ENCODE measurements at regions not wholly inside any gene's neighbourhood (a gene's known extent, or its start where the extent isn't known, plus 50 kb on each side); places are given as distances from the start of the nearest gene placed in this dataset.
"Not testable (repeated sequence)": the region's sequence is repeated elsewhere in the genome, so short reads cannot be mapped to it uniquely, and the experiment has no call there.

DNA sequence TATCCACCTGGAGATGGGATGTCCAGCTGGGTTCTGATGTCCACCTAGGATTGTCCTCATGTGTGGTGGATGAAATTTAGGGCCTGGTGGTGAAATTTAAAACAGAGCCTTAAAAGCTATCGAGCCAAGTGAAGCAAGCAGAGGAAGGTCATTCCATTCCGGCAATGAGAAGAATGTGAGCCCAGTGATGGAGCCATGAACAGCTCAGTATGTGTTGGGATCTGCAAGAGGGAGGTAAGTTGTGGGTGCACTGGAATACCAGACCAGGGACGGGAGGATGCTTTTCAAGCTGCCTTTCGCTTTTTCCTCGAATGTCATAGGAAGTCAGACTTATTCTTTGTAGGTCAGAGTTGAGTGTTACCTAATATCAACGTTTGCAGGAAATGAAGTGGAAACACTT is 80.6 kb upstream of the THOC3 start:
- H2AFZ ChIP-seq (ENCODE audit: low read length); BruUV-seq (replicated peaks); H3K27ac ChIP-seq (ENCODE audit: low read length); H4K20me1 ChIP-seq (ENCODE audit: low read length); H3F3A ChIP-seq (ENCODE audit: low read length, unreplicated experiment); H3K4me3 ChIP-seq (ENCODE audit: low read length); POLR2A ChIA-PET (ENCODE audit: unreplicated experiment); H3K9me3 ChIP-seq (ENCODE audit: low read length); DNase-seq; H3K4me2 ChIP-seq (ENCODE audit: low read length); H3K27me3 ChIP-seq (ENCODE audit: low read length); intact Hi-C loops (cut with micrococcal nuclease); H3K9ac ChIP-seq (ENCODE audit: low read length); CTCF ChIA-PET; ATAC-seq; H3K36me3 ChIP-seq (ENCODE audit: low read depth, low read length); H3K9me2 ChIP-seq (replicated peaks; ENCODE audit: low read length); H3K79me2 ChIP-seq (ENCODE audit: low read length); H3K4me1 ChIP-seq (ENCODE audit: insufficient read depth, low read length): not testable (repeated sequence)

DNA sequence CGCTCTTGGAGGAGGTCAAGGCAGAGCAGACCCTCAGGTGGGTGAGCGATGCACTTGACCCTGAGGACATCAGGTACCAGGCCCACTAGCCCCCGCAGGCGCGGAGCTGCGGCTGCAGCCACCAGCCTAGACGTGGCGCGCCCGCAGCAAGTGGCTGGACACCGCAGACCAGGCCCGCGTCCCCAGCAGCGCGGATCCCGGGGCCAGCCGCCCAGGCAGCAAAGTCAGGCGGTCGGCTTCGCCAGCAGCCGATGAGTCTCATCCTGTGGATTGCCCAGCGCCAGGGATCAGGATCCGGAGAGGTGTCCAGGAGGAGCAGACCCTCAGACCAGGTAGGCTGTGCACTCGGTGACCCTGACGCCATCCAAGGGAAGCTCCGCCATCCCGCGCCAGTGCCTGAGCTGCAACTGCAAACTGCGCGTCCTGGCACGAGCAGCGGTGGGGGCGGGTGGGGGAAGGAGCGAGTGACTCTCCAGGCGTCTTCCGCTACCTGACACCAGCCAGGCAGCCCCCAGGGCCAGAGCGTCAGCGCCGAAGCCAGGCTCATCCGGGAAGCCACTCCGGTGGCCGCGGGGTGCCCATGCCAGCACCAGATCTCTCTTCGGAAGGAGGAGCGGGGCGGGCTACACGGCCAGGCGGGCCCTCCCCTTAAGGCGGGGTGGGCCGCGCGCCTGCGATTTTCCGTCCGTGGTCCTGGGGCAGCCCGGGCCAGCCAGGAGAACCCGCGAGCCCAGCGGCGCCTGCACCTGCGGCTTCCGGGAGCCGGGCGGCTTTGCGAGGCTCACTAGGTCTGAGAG is 92.6 kb upstream of the THOC3 start:
- H2AFZ ChIP-seq (ENCODE audit: low read length); BruUV-seq (replicated peaks); H3K4me1 ChIP-seq (ENCODE audit: insufficient read depth, low read length); H3K9me3 ChIP-seq (ENCODE audit: low read length); H3F3A ChIP-seq (ENCODE audit: low read length, unreplicated experiment); H3K4me3 ChIP-seq (ENCODE audit: low read length); H3K36me3 ChIP-seq (ENCODE audit: low read depth, low read length); ATAC-seq; H3K9me2 ChIP-seq (replicated peaks; ENCODE audit: low read length); H3K4me2 ChIP-seq (ENCODE audit: low read length); H4K20me1 ChIP-seq (ENCODE audit: low read length); DNase-seq; H3K27ac ChIP-seq (ENCODE audit: low read length); POLR2A ChIA-PET (ENCODE audit: unreplicated experiment); H3K9ac ChIP-seq (ENCODE audit: low read length); CTCF ChIA-PET; H3K27me3 ChIP-seq (ENCODE audit: low read length); intact Hi-C loops (cut with micrococcal nuclease); H3K79me2 ChIP-seq (ENCODE audit: low read length): not testable (repeated sequence)

DNA sequence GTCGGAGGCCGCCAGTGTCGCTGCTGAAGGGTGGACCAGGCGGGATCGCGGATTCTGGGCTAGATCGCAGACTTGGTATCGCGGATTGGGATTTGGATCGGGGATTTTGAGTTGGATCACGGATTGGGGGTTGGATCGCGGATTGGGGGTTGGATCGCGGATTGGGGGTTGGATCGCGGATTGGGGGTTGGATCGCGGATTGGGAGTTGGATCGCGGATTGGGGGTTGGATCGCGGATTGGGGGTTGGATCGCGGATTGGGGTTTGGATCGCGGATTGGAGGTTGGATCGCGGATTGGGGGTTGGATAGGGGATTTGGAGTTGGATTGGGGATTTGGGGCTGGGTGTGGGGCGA is 93.1 kb upstream of the THOC3 start:
- DNase-seq; CTCF ChIA-PET; POLR2A ChIA-PET (ENCODE audit: unreplicated experiment); H3K9me3 ChIP-seq (ENCODE audit: low read length); H3K9ac ChIP-seq (ENCODE audit: low read length); BruUV-seq (replicated peaks); H3K4me2 ChIP-seq (ENCODE audit: low read length); H3K9me2 ChIP-seq (replicated peaks; ENCODE audit: low read length); H3K79me2 ChIP-seq (ENCODE audit: low read length); H3K36me3 ChIP-seq (ENCODE audit: low read depth, low read length); H2AFZ ChIP-seq (ENCODE audit: low read length); ATAC-seq; H3K4me3 ChIP-seq (ENCODE audit: low read length); H3K4me1 ChIP-seq (ENCODE audit: insufficient read depth, low read length); H3K27me3 ChIP-seq (ENCODE audit: low read length); intact Hi-C loops (cut with micrococcal nuclease); H4K20me1 ChIP-seq (ENCODE audit: low read length); H3K27ac ChIP-seq (ENCODE audit: low read length); H3F3A ChIP-seq (ENCODE audit: low read length, unreplicated experiment): not testable (repeated sequence)

DNA sequence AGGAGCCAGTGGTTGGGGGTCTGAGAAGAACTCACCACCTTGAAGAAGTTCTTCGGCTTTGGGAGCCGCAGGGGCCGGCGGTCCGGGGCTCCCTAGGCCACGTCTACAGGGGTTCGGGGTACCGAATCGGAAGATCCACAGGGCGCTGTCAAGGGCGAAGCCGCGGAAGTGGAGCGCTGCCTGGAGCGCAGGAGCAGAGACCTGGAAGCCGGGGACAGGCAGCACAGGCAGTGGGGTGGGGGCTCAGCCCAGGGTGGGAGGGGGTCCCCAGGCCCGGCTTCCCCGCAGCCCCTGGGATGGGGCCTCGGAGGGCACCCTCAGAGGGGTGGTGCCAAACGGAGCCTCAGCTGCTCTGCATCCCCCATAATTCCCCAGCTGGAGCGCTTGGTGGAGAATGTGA is 93.5 kb upstream of the THOC3 start:
- H3K4me1 ChIP-seq (ENCODE audit: insufficient read depth, low read length); H3F3A ChIP-seq (ENCODE audit: low read length, unreplicated experiment); H3K36me3 ChIP-seq (ENCODE audit: low read depth, low read length); intact Hi-C loops (cut with micrococcal nuclease); H3K4me3 ChIP-seq (ENCODE audit: low read length); H3K9me3 ChIP-seq (ENCODE audit: low read length); H2AFZ ChIP-seq (ENCODE audit: low read length); ATAC-seq; H3K27ac ChIP-seq (ENCODE audit: low read length); H3K27me3 ChIP-seq (ENCODE audit: low read length); H3K4me2 ChIP-seq (ENCODE audit: low read length); H3K9me2 ChIP-seq (replicated peaks; ENCODE audit: low read length); BruUV-seq (replicated peaks); CTCF ChIA-PET; H3K79me2 ChIP-seq (ENCODE audit: low read length); DNase-seq; H4K20me1 ChIP-seq (ENCODE audit: low read length); H3K9ac ChIP-seq (ENCODE audit: low read length); POLR2A ChIA-PET (ENCODE audit: unreplicated experiment): not testable (repeated sequence)

DNA sequence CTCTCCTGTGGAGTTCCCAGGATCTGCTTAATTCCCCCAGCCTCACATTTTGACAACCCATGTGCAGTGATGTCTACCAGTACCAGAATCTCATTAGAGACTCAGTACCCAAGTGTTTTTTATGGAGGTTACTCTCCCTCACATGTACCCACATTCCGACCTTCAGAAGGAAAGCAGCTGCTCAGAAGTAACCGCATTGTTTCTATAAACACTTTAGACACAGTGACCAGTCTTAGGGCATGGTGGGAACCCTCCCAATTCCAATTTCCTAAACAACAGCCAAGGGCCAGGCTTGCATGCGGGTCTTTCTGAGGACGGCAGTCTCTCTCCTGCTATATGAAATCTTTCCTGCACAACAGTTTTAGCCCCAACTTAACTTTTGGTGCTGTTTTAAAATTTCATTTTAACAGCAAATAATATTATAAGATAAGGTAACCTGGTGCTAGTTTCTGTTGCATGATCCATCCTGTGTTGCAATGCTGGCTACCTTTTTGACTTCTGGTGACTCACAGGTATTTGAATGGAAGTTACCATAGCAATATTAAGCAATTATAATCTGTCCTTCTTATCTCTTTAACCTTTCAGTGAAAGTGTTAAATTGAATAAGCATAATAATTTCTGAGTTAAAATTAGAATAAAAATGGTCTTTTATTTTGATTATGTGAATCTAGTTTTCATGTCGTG is 98.3 kb upstream of the THOC3 start:
- CTCF ChIA-PET; H3K9ac ChIP-seq (ENCODE audit: low read length); DNase-seq; H3K36me3 ChIP-seq (ENCODE audit: low read depth, low read length); H3K27ac ChIP-seq (ENCODE audit: low read length); H2AFZ ChIP-seq (ENCODE audit: low read length); intact Hi-C loops (cut with micrococcal nuclease); H3K9me2 ChIP-seq (replicated peaks; ENCODE audit: low read length); H4K20me1 ChIP-seq (ENCODE audit: low read length); BruUV-seq (replicated peaks); H3K79me2 ChIP-seq (ENCODE audit: low read length); H3K27me3 ChIP-seq (ENCODE audit: low read length); H3K4me3 ChIP-seq (ENCODE audit: low read length); H3K4me2 ChIP-seq (ENCODE audit: low read length); POLR2A ChIA-PET (ENCODE audit: unreplicated experiment); H3F3A ChIP-seq (ENCODE audit: low read length, unreplicated experiment); H3K9me3 ChIP-seq (ENCODE audit: low read length); H3K4me1 ChIP-seq (ENCODE audit: insufficient read depth, low read length): not testable (repeated sequence)
- 0 out of 2 replicates have a peak, but pooled peaks have one; percentile 35 for ATAC-seq

DNA sequence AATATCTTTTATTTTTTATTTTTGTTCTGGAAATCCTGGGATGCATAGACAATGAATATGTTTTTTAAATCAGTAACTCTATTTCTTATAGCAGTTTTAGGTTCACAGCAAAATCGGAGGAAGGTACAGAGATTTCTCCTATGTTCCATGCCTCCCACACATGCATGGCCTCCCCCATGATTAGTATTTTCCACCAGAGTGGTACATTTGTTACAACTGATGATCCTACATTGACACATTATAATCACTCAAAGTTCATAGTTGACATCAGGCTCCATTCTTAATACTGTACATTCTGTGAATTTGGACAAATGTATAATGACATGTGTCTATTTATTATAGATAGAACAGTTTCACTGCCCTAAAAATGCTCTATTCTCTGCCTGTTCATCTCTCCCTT is 99.0 kb upstream of the THOC3 start:
- ATAC-seq; H3K4me2 ChIP-seq (ENCODE audit: low read length); CTCF ChIA-PET; H3K9me3 ChIP-seq (ENCODE audit: low read length); H3K36me3 ChIP-seq (ENCODE audit: low read depth, low read length); intact Hi-C loops (cut with micrococcal nuclease); H3K4me3 ChIP-seq (ENCODE audit: low read length); H2AFZ ChIP-seq (ENCODE audit: low read length); H3F3A ChIP-seq (ENCODE audit: low read length, unreplicated experiment); DNase-seq; H3K79me2 ChIP-seq (ENCODE audit: low read length); H3K27ac ChIP-seq (ENCODE audit: low read length); BruUV-seq (replicated peaks); H3K27me3 ChIP-seq (ENCODE audit: low read length); H3K9ac ChIP-seq (ENCODE audit: low read length); POLR2A ChIA-PET (ENCODE audit: unreplicated experiment); H3K9me2 ChIP-seq (replicated peaks; ENCODE audit: low read length); H4K20me1 ChIP-seq (ENCODE audit: low read length); H3K4me1 ChIP-seq (ENCODE audit: insufficient read depth, low read length): not testable (repeated sequence)

DNA sequence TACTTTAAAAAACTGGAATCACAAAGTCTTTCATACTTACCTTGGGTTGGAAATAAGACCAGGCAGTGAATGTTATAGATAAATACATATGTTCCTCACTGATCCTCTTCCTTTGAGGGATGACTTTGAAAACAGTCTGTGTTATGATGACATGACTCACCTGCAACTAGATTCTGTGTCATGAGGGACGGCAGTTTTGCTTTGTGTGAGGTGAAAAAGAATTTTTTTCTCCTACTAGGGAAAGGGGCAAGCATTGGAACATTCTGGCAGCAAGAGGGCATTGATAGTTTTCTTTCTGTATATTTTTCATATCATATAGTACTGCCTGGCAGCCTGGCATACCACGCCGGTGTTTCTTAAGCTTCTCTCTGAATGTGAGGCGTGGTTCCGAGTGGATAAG is 99.8 kb upstream of the THOC3 start:
- BruUV-seq (replicated peaks): not testable (repeated sequence)
- peak; percentile 22 for DNase-seq

More for the DNA sequence above, 99.8 kb upstream of the THOC3 start:
- intact Hi-C loops (cut with micrococcal nuclease); H3K79me2 ChIP-seq (ENCODE audit: low read length); H3K27me3 ChIP-seq (ENCODE audit: low read length); H3K4me2 ChIP-seq (ENCODE audit: low read length); H3K9me2 ChIP-seq (replicated peaks; ENCODE audit: low read length); H3K4me1 ChIP-seq (ENCODE audit: insufficient read depth, low read length); H3K9ac ChIP-seq (ENCODE audit: low read length); CTCF ChIA-PET; H3K9me3 ChIP-seq (ENCODE audit: low read length); H3K36me3 ChIP-seq (ENCODE audit: low read depth, low read length); H3K27ac ChIP-seq (ENCODE audit: low read length); H3F3A ChIP-seq (ENCODE audit: low read length, unreplicated experiment); POLR2A ChIA-PET (ENCODE audit: unreplicated experiment); H4K20me1 ChIP-seq (ENCODE audit: low read length); H2AFZ ChIP-seq (ENCODE audit: low read length); H3K4me3 ChIP-seq (ENCODE audit: low read length): not testable (repeated sequence)
- peak; percentile 37 for ATAC-seq

Measured in PC-3 (cell line).